Osteoblast (primary cell): ENCODE measurements at regions not wholly inside any gene's neighbourhood (a gene's known extent, or its start where the extent isn't known, plus 50 kb on each side); places are given as distances from the start of the nearest gene placed in this dataset.

Experiments used
- DNase-seq: peaks from one replicate; pipeline ENCODE4 v3.0.0; 2011; ENCODE audit warnings: low spot score, mixed read lengths; ENCODE audit not compliant: insufficient read length; ENCODE audit errors: missing footprints
- H2AFZ ChIP-seq: 2 replicates; pipeline ENCODE4 v1.6.0; 2011; ENCODE audit warnings: mild to moderate bottlenecking, low read length
- H3K27ac ChIP-seq: 2 replicates; pipeline ENCODE4 v1.5.1; 2011; ENCODE audit warnings: mild to moderate bottlenecking, low read depth, low read length, moderate library complexity
- H3K27me3 ChIP-seq: 2 replicates; pipeline ENCODE4 v1.6.0; 2012; ENCODE audit warnings: mild to moderate bottlenecking, control low read depth, inconsistent platforms, low read length, moderate library complexity; ENCODE audit not compliant: insufficient read depth
- H3K36me3 ChIP-seq: 2 replicates; pipeline ENCODE4 v1.5.1; 2011; ENCODE audit warnings: mild to moderate bottlenecking, low read length, control low read depth, moderate library complexity; ENCODE audit not compliant: insufficient read depth
- H3K4me1 ChIP-seq: 2 replicates; pipeline ENCODE4 v1.5.1; 2011; ENCODE audit warnings: mild to moderate bottlenecking, low read length, control low read depth, moderate library complexity; ENCODE audit not compliant: insufficient read depth
- H3K4me2 ChIP-seq: 2 replicates; pipeline ENCODE4 v1.6.0; 2011; ENCODE audit warnings: mild to moderate bottlenecking, low read length; ENCODE audit not compliant: insufficient read depth
- H3K4me3 ChIP-seq: fragments of 200-600 bp; sonication (generic); 3 replicates; pipeline ENCODE4 v1.5.1; 2012; ENCODE audit warnings: mild to moderate bottlenecking, low read length, inconsistent platforms; ENCODE audit not compliant: insufficient read depth
- H3K79me2 ChIP-seq: 2 replicates; pipeline ENCODE4 v1.6.0; 2012; ENCODE audit warnings: mild to moderate bottlenecking, low read length, control low read depth, inconsistent platforms; ENCODE audit not compliant: insufficient read depth
- H3K9me3 ChIP-seq: 2 replicates; pipeline ENCODE4 v1.5.1; 2011; ENCODE audit warnings: low read depth, low read length, control low read depth
- H4K20me1 ChIP-seq: 2 replicates; pipeline ENCODE4 v1.6.0; 2012; ENCODE audit warnings: mild to moderate bottlenecking, low read length, control low read depth; ENCODE audit not compliant: insufficient read depth
- CTCF ChIP-seq: IDR thresholded peaks from 2 replicates; pipeline ENCODE4 v1.5.1; 2011; ENCODE audit warnings: mild to moderate bottlenecking, low read depth, low read length, moderate library complexity; ENCODE audit errors: extremely low read depth

- TF ChIP-seq CTCF: no peak
- Histone ChIP-seq H3K36me3 (no peaks in the 10 kb centered on the region), H3K27ac (no peak overlapping the region), H2AFZ (no peak overlapping the region), H4K20me1 (no peaks in the 10 kb centered on the region), H3K4me2 (no peak overlapping the region), H3K4me1 (no peaks in the 10 kb centered on the region), H3K4me3 (no peak overlapping the region), H3K27me3 (no peaks in the 10 kb centered on the region), H3K79me2 (no peaks in the 10 kb centered on the region), H3K9me3 (no peaks in the 10 kb centered on the region)
- DNase-seq: no peak
These were observed 1605.1 kb downstream of the REEP3 start for GRCh38 chr10:65126288-65126687.

GRCh38 chr10:65128277-65128676 lies 1607.1 kb downstream of the REEP3 start:
- Histone ChIP-seq H3K4me2 (no peak overlapping the region), H3K79me2 (no peaks in the 10 kb centered on the region), H3K9me3 (no peaks in the 10 kb centered on the region), H3K4me3 (no peak overlapping the region), H3K27ac (no peak overlapping the region), H3K36me3 (no peaks in the 10 kb centered on the region), H3K4me1 (no peaks in the 10 kb centered on the region), H3K27me3 (no peaks in the 10 kb centered on the region), H4K20me1 (no peaks in the 10 kb centered on the region), H2AFZ (no peak overlapping the region)
- no peak for TF ChIP-seq CTCF
- DNase-seq: no peak

GRCh38 chr10:65130162-65130758 lies 1609.1 kb downstream of the REEP3 start:
- Histone ChIP-seq H4K20me1 (no peaks in the 10 kb centered on the region), H3K27ac (no peak overlapping the region), H2AFZ (no peak overlapping the region), H3K36me3 (no peaks in the 10 kb centered on the region), H3K4me3 (no peak overlapping the region), H3K27me3 (no peaks in the 10 kb centered on the region), H3K4me2 (no peak overlapping the region), H3K9me3 (no peaks in the 10 kb centered on the region), H3K4me1 (no peaks in the 10 kb centered on the region), H3K79me2 (no peaks in the 10 kb centered on the region)
- DNase-seq: no peak
- no peak for TF ChIP-seq CTCF

- H2AFZ ChIP-seq: no peak overlapping the region
- H3K4me2 ChIP-seq: no peak overlapping the region
- H3K9me3 ChIP-seq: no peaks in the 10 kb centered on the region
- H3K4me1 ChIP-seq: no peaks in the 10 kb centered on the region
- no peak overlapping the region for H3K27ac ChIP-seq
- no peaks in the 10 kb centered on the region for H3K27me3 ChIP-seq
- H4K20me1 ChIP-seq: no peaks in the 10 kb centered on the region
- H3K4me3 ChIP-seq: no peak overlapping the region
- no peak for TF ChIP-seq CTCF
- no peak for DNase-seq
- no peaks in the 10 kb centered on the region for H3K79me2 ChIP-seq
- H3K36me3 ChIP-seq: no peaks in the 10 kb centered on the region
These were observed 1612.5 kb downstream of the REEP3 start for GRCh38 chr10:65133652-65134051.
